ENCODE measurements at regions not wholly inside any gene's neighbourhood (a gene's known extent, or its start where the extent isn't known, plus 50 kb on each side); places are given as distances from the start of the nearest gene placed in this dataset.

DNA sequence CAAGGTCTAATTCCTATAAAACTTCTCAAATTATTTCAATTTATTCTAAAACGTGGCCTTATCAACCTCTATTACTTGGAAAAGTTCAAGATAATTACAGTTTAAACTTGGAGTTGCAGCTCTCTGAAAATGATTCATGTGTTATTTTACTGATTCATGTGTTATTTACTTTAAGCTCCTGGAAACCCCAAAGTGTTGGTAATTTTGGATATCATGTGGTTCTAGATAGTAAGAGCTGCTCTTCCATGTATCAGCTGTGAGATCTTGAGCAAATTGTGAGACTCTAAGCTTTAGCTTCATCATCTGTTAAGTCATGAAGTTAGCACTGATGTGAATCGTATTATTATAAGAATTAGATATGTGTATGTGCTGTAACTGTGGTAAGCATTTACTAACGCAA lies 749.2 kb downstream of the TLE4 start:
- TF ChIP-seq HDGF (IDR thresholded peaks at IDR 0.05), result no peak
- no peak for TF ChIP-seq HDAC2 (IDR thresholded peaks at IDR 0.05)
- no peak for TF ChIP-seq PAX8 (IDR thresholded peaks at IDR 0.05)
- TF ChIP-seq, protein P1, sequence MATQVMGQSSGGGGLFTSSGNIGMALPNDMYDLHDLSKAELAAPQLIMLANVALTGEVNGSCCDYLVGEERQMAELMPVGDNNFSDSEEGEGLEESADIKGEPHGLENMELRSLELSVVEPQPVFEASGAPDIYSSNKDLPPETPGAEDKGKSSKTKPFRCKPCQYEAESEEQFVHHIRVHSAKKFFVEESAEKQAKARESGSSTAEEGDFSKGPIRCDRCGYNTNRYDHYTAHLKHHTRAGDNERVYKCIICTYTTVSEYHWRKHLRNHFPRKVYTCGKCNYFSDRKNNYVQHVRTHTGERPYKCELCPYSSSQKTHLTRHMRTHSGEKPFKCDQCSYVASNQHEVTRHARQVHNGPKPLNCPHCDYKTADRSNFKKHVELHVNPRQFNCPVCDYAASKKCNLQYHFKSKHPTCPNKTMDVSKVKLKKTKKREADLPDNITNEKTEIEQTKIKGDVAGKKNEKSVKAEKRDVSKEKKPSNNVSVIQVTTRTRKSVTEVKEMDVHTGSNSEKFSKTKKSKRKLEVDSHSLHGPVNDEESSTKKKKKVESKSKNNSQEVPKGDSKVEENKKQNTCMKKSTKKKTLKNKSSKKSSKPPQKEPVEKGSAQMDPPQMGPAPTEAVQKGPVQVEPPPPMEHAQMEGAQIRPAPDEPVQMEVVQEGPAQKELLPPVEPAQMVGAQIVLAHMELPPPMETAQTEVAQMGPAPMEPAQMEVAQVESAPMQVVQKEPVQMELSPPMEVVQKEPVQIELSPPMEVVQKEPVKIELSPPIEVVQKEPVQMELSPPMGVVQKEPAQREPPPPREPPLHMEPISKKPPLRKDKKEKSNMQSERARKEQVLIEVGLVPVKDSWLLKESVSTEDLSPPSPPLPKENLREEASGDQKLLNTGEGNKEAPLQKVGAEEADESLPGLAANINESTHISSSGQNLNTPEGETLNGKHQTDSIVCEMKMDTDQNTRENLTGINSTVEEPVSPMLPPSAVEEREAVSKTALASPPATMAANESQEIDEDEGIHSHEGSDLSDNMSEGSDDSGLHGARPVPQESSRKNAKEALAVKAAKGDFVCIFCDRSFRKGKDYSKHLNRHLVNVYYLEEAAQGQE (IDR thresholded peaks at IDR 0.05; ENCODE audit: low read depth, low read length), result no peak

All from GM12878 (cell line).